Coronary artery (tissue), 2 donors: ENCODE measurements at regions not wholly inside any gene's neighbourhood (a gene's known extent, or its start where the extent isn't known, plus 50 kb on each side); places are given as distances from the start of the nearest gene placed in this dataset.
A peak's percentile ranks its signal among the peaks of the same experiment; 100 is the strongest.

ENCODE experiments used
- DNase-seq: peaks from one replicate; pipeline ENCODE4 v3.0.0-alpha.2; 2017; ENCODE audit warnings: low spot score
- H3K27ac ChIP-seq, 2 donors: fragments of 200-600 bp; sonication (generic); one replicate each; pipeline ENCODE4 v1.5.1; 2016 to 2019
- H3K4me3 ChIP-seq: fragments of 200-600 bp; sonication (generic); 2 replicates; pipeline ENCODE4 v1.5.1; 2016; ENCODE audit warnings: mild to moderate bottlenecking, moderate library complexity
- CTCF ChIP-seq: fragments of 200-600 bp; sonication (generic); IDR thresholded peaks from one replicate; pipeline ENCODE4 v1.5.1; 2019; ENCODE audit warnings: antibody characterized with exemption

DNA sequence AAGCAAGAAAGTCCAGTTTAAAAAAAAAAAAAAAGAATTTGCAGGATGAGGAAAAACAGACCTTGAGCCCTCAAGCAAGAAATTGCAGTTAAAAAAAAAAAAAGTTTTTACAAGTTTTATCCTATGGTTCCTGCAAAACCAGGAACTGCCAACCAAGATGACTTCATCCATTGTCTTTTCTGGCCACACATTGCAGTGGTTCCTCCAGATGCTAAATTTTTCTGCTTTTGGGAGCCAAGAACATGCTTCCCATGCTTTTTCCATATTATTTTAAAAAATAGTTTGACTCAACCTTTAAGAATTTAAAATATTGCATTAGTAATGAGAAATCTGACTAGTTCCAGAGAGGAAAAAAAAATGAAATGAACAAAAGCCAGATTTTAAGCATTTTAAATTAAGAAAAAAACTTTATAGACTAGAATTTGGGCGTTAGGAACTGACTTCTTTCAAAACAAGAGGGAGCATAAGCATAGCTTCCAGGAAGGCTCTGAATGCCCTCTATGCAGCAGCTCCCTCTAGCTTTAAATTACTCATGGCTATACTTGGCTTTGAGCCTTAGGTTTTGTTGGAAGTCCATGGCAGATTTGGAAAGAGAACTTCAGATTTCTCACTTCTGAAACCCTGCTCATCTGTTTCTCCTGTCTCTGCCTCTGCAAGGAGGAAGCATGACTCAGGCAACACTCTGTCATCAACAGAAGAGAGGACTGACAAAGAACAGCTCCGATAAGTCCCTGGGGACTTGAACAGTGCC lies 124.5 kb downstream of the GPR65 start:
- peak overlapping the region in 1 of 2 donors; percentile 75 for H3K27ac ChIP-seq
- DNase-seq: no peak
- no peak for TF ChIP-seq CTCF
- H3K4me3 ChIP-seq: no peak overlapping the region

DNA sequence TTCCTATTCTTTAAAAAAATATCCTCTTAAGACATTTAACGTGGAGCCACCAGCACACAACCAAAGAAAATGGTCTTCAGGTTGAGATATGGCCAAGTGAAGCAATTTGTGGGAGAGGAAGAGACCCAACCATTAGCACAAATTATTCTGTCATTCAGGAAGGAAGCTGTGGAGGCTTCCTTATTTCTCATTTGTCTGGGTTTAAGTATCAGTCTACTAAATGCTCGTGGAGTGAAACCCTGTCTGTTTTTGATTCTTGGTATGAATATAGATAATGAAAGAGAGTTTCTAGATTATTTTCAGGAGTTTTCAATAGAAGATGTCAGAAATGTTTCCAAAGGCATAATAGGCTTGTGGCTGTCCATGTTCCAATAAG lies 125.1 kb downstream of the GPR65 start:
- Histone ChIP-seq H3K27ac (peak overlapping the region in 1 of 2 donors; percentile 75), H3K4me3 (no peak overlapping the region)
- no peak for TF ChIP-seq CTCF
- DNase-seq: no peak
